ENCODE measurements at regions not wholly inside any gene's neighbourhood (a gene's known extent, or its start where the extent isn't known, plus 50 kb on each side); places are given as distances from the start of the nearest gene placed in this dataset.

DNA sequence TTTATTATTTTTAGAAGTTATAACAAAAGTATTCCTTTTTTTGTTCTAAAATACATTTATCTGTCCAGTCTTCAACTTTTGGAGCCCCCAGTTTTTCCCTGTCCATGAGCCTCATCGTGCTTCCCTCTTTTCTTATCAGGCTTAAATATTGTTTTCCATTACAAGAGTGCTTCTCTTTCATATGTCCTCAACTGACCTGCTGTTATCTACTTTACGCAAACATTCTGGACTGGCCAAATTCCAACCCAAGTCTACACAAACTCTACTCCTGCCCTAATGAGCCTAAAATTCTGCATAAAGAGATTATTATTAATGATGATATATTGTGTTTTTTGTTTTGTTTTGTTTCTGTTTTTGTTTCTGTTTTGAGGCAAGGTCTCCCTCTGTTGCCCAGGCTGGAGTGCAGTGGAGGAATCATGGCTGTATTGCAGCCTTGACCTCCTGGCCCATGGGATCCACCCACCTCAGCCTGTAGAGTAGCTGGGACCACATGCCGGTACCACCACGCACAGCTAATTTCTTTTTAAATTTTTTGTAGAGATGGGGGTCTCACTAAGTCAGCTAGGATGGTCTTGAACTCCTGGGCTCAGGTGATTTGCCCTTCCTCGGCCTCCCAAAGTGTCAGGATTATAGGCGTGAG is 318.8 kb upstream of the NEGR1 start:
- no peak for TF ChIP-seq POLR2A (IDR thresholded peaks at IDR 0.05)
- TF ChIP-seq, protein P1, sequence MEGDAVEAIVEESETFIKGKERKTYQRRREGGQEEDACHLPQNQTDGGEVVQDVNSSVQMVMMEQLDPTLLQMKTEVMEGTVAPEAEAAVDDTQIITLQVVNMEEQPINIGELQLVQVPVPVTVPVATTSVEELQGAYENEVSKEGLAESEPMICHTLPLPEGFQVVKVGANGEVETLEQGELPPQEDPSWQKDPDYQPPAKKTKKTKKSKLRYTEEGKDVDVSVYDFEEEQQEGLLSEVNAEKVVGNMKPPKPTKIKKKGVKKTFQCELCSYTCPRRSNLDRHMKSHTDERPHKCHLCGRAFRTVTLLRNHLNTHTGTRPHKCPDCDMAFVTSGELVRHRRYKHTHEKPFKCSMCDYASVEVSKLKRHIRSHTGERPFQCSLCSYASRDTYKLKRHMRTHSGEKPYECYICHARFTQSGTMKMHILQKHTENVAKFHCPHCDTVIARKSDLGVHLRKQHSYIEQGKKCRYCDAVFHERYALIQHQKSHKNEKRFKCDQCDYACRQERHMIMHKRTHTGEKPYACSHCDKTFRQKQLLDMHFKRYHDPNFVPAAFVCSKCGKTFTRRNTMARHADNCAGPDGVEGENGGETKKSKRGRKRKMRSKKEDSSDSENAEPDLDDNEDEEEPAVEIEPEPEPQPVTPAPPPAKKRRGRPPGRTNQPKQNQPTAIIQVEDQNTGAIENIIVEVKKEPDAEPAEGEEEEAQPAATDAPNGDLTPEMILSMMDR (IDR thresholded peaks at IDR 0.05): no peak
- intact Hi-C loops (cut with DNase I; ENCODE audit: low total_unique reads): no loop called here
- H3K27ac ChIP-seq: no peak overlapping the region
- H3K9me3 ChIP-seq: no peaks in the 10 kb centered on the region
- no peaks in the 10 kb centered on the region for H3K36me3 ChIP-seq (ENCODE audit: low read depth, missing control alignments)
- 71 to 73% methylated on average over 6 of the region's 6 CpGs for WGBS, 2 donors
- no peak overlapping the region for H3K4me3 ChIP-seq
- H3K27me3 ChIP-seq: no peaks in the 10 kb centered on the region
- no peak for DNase-seq
- H3K4me1 ChIP-seq: no peaks in the 10 kb centered on the region

DNA sequence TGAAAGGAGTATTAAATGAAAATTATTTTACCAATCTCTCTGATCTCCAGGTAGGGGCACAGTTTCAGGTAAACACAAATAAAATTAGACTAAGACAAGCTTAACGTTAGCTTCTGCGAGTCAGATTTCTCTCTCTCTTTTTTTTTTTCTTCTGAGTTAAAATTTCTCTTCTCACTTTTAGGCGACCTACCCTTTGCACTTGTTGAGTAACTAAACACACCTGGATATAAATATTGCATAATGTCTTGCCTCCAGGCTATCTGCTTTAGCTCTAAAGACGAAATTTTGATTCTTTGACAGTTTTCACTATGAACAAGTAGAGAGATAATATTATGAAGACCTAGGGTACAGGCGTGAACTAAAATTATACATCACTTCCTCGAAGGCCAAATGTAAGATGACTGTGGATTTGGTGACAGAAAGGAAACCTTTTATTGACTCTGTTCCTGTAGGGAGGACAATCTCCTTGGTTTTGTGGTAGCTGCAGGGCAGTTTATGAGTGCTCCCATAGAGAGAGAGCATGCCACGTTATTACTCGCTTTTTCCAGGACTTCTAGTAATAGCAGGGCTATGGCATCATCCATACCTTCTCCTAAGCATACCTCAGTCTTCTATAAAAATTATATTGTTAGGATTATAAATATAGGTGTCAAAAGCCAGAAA is 303.8 kb upstream of the NEGR1 start:
- no peak for DNase-seq
- Histone ChIP-seq H3K27ac (no peak overlapping the region), H3K36me3 (ENCODE audit: low read depth, missing control alignments) (no peaks in the 10 kb centered on the region), H3K27me3 (no peaks in the 10 kb centered on the region), H3K9me3 (no peaks in the 10 kb centered on the region), H3K4me1 (no peaks in the 10 kb centered on the region), H3K4me3 (no peak overlapping the region)
- no peak for TF ChIP-seq POLR2A (IDR thresholded peaks at IDR 0.05)
- TF ChIP-seq, protein P1 (IDR thresholded peaks at IDR 0.05): no peak
- WGBS, 2 donors: 89 to 98% methylated on average over 8 of the region's 8 CpGs
- intact Hi-C loops (cut with DNase I; ENCODE audit: low total_unique reads): no loop called here

DNA sequence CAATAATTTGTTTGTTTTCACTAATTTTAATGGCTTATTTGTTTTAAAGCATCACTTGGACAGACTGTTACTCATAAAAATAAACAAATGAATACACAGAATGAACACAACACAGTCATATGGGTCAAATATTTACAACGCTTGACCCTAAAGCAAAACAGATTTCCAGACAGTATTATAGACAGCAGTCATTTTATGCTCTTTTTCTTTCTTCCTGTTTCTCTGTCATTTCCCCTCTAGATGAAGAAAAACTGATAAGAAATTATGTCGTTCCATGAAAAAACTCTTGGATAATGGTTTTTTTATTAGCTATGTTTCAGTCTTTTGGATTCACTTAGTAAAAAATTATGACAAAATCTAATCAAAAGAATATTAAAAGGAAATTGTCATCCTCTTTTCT is 297.3 kb upstream of the NEGR1 start:
- no peaks in the 10 kb centered on the region for H3K36me3 ChIP-seq (ENCODE audit: low read depth, missing control alignments)
- no peak for DNase-seq
- no peak overlapping the region for H3K27ac ChIP-seq
- H3K4me3 ChIP-seq: no peak overlapping the region
- intact Hi-C loops (cut with DNase I; ENCODE audit: low total_unique reads): no loop called here
- no peaks in the 10 kb centered on the region for H3K9me3 ChIP-seq
- TF ChIP-seq, protein P1 (IDR thresholded peaks at IDR 0.05): no peak
- no peak for TF ChIP-seq POLR2A (IDR thresholded peaks at IDR 0.05)
- no peaks in the 10 kb centered on the region for H3K27me3 ChIP-seq
- H3K4me1 ChIP-seq: no peaks in the 10 kb centered on the region
- WGBS, 2 donors: 86% methylated on average over 2 of the region's 2 CpGs

DNA sequence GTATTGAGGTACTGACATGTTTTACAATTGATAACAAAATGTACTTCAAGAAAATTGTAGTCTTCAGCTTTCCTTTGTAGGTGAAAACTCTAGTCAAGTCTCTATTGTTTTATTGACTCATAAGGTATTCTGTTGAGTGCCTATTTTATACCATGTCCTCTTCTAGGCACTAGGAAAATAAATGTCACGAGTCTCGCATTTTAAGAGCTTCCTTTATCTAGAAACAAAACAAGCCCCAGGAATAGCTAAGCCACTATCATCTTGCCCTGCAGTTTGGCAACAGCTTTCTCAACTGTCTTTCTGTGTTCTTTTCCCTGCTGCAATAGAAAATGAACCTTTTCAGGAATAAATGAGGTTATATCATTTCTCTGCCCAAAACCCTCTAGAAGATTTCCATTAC is 288.5 kb upstream of the NEGR1 start:
- WGBS, 2 donors: 45 to 48% methylated on average over 2 of the region's 2 CpGs
- no peak overlapping the region for H3K4me3 ChIP-seq
- TF ChIP-seq POLR2A (IDR thresholded peaks at IDR 0.05): no peak
- TF ChIP-seq, protein P1 (IDR thresholded peaks at IDR 0.05): no peak
- intact Hi-C loops (cut with DNase I; ENCODE audit: low total_unique reads): no loop called here
- H3K4me1 ChIP-seq: no peaks in the 10 kb centered on the region
- H3K27me3 ChIP-seq: no peaks in the 10 kb centered on the region
- H3K27ac ChIP-seq: no peak overlapping the region
- no peaks in the 10 kb centered on the region for H3K9me3 ChIP-seq
- DNase-seq: no peak
- H3K36me3 ChIP-seq (ENCODE audit: low read depth, missing control alignments): no peaks in the 10 kb centered on the region

DNA sequence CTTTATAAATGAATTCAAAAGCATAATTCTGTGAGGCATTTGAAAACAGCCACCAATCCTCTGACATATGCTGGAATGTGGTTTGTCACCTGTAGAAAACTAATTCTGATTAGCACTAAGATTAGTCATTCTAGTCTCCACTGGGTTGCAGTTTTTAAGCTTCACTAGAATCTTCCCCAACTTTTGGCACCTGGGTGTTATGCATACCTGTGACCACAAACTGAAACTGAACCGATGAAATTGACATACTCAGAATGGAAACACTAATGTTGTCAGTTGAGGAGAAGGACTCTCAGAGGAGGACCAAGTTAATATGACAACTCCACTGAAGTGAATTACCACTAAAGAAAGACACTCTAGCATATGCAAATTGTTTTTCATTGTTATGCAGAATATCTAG is 285.8 kb upstream of the NEGR1 start:
- Histone ChIP-seq H3K27me3 (no peaks in the 10 kb centered on the region), H3K4me3 (no peak overlapping the region), H3K4me1 (no peaks in the 10 kb centered on the region), H3K9me3 (no peaks in the 10 kb centered on the region), H3K36me3 (ENCODE audit: low read depth, missing control alignments) (no peaks in the 10 kb centered on the region), H3K27ac (no peak overlapping the region)
- intact Hi-C loops (cut with DNase I; ENCODE audit: low total_unique reads): no loop called here
- no peak for DNase-seq
- 56 to 60% methylated on average over 1 of the region's 1 CpG for WGBS, 2 donors
- no peak for TF ChIP-seq POLR2A (IDR thresholded peaks at IDR 0.05)
- TF ChIP-seq, protein P1 (IDR thresholded peaks at IDR 0.05): no peak

Measured in testis (tissue), 2 donors.